Cardiac fibroblast (primary cell): ENCODE measurements at regions not wholly inside any gene's neighbourhood (a gene's known extent, or its start where the extent isn't known, plus 50 kb on each side); places are given as distances from the start of the nearest gene placed in this dataset.

Experiments
- DNase-seq, 2 donors: peaks; one replicate each; pipeline versions ENCODE4 v3.0.0 to v3.0.0-alpha.2; 2010; ENCODE audit warnings: low read depth in 2 of 2
- H3K4me3 ChIP-seq, 2 donors: replicated peaks in 1 of 2; 1 replicate in 1 of 2; 2 replicates in 1 of 2; pipeline ENCODE4 v1.5.1; 2011; ENCODE audit warnings: low read depth in 2 of 2, low read length in 2 of 2, mild to moderate bottlenecking in 2 of 2, moderate library complexity in 1 of 2
- CTCF ChIP-seq: IDR thresholded peaks from one replicate; pipeline ENCODE4 v1.5.1; 2011; ENCODE audit warnings: low read depth, mild to moderate bottlenecking, low read length, inconsistent platforms

- H3K4me3 ChIP-seq = no peak overlapping the region
- no peak for TF ChIP-seq CTCF
- DNase-seq = no peak
Observed at GRCh38 chr4:114472269-114473032, 126.2 kb upstream of the UGT8 start.

DNA sequence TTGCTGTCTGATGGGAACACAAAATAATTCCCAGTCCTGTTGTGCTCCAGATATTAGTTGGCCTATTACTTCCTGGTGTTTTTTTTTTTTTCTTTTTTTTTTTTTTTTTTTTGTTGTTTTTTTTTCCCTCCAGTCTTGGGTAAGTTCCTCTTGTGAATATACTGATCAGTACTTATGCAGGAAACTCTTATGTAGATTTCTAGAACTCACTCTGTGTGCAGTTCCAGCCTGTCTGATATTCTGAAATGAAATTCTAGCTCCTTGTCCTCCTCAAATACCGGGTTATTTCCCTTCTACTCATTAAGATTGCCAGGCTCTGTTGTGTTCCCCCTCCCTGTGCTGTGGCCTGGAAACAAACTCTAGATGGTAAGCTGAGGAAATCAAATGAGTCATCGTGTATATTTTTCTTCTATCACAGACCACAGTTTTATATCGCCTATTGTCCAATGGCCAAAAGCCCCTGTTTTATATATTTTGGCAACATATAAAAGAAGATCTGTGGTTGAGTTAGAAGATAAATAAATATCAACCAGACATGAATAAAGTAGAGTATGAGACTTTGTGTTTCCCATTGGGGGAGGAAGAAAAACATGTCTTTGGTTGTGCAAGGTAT is 124.3 kb upstream of the UGT8 start:
- DNase-seq = no peak
- TF ChIP-seq CTCF = no peak
- H3K4me3 ChIP-seq = no peak overlapping the region

- no peak for DNase-seq
- TF ChIP-seq CTCF = no peak
- no peak overlapping the region for H3K4me3 ChIP-seq
Observed at GRCh38 chr4:114476310-114476709, 122.3 kb upstream of the UGT8 start.

DNA sequence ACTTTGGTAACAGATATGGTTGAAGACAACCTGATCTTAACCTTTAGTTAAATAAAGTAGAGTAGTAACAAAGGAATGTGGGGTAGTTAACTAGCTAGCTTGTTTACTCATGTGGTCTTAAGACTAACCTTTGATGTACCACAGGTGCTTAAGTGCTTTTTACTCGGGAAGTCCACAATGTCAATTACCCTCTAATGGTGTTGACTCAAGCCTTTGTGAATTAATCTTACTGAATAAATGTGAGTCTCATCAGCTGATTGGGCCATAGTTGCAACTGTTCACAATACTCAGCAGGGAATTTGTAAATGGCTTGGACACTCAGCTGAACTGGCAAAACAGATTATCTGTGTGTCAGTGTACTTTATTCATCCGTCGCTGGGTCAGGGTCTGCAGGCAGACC is 119.0 kb upstream of the UGT8 start:
- no peak for TF ChIP-seq CTCF
- DNase-seq = no peak
- no peak overlapping the region for H3K4me3 ChIP-seq

DNA sequence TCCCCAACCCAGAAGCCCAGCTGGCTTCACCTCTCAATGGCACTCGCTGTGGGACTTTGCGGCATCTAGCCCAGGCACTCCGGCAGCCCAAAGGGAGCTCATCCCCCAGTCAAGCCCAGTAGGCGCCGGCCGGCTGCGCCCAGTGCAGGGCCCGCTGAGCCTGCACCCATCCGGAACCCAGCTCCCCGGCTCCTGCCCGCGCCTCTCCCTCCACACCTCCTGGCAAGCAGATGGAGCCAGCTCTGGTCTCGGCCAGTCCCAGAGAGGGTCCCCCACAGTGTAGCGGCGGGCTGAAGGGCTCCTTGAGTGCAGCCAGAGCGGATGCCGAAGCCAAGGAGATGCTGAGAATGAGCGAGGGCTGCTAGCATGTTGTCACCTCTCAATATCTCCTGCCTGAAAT is 116.8 kb upstream of the UGT8 start:
- DNase-seq = no peak
- TF ChIP-seq CTCF = no peak

DNA sequence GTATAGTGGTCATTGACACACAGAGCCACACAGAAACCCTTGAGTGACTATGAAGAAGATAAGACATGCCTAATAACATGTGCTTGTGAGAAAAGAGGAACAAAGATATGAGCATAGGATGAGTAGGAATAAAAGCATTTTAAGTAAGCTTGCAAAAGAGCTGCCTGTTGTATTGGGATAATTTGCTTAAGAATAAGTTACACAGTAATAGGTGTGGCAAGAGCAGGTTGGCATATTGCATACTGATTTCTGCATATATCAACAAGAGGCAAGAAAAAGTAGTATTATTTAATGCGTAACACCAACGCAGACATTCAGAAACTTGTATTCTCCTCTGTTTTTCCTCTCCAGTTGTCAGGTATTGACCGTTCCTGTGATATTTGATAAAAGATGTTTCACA is 111.5 kb upstream of the UGT8 start:
- no peak overlapping the region for H3K4me3 ChIP-seq
- TF ChIP-seq CTCF = no peak
- DNase-seq = no peak

More for the DNA sequence above, 116.8 kb upstream of the UGT8 start:
- no peak overlapping the region for H3K4me3 ChIP-seq
